Esophagus muscularis mucosa (tissue), 4 donors: ENCODE measurements at regions not wholly inside any gene's neighbourhood (a gene's known extent, or its start where the extent isn't known, plus 50 kb on each side); places are given as distances from the start of the nearest gene placed in this dataset.
A peak's percentile ranks its signal among the peaks of the same experiment; 100 is the strongest.

Experiments used
- DNase-seq: peaks from one replicate; pipeline ENCODE4 v3.0.0-alpha.2; 2017; ENCODE audit errors: extremely low spot score
- H3K27ac ChIP-seq, 4 donors: fragments of 200-600 bp; sonication (generic); replicated peaks in 1 of 4; 1 replicate in 3 of 4; 2 replicates in 1 of 4; pipeline ENCODE4 v1.5.1; 2016 to 2019; ENCODE audit warnings: mild to moderate bottlenecking in 1 of 4
- H3K27me3 ChIP-seq, 4 donors: fragments of 200-600 bp; sonication (generic); one replicate each; pipeline versions ENCODE4 v1.5.1 to v1.6.0; 2016 to 2019
- H3K36me3 ChIP-seq, 4 donors: fragments of 200-600 bp; sonication (generic); one replicate each; pipeline ENCODE4 v1.5.1; 2016 to 2019
- H3K4me1 ChIP-seq, 4 donors: fragments of 200-600 bp; sonication (generic); one replicate each; pipeline ENCODE4 v1.5.1; 2016 to 2019
- H3K4me3 ChIP-seq, 4 donors: fragments of 200-600 bp; sonication (generic); 1 replicate in 2 of 4; 2 replicates in 2 of 4; pipeline ENCODE4 v1.5.1; 2016 to 2019; ENCODE audit warnings: mild to moderate bottlenecking in 4 of 4, moderate library complexity in 1 of 4
- H3K9me3 ChIP-seq, 4 donors: fragments of 200-600 bp; sonication (generic); 1 replicate in 3 of 4; 2 replicates in 1 of 4; pipeline ENCODE4 v1.5.1; 2016 to 2019
- EP300 ChIP-seq: sonication (generic); formaldehyde crosslinking; IDR thresholded peaks from one replicate; pipeline ENCODE4 v1.6.1; 2017; ENCODE audit warnings: antibody characterized with exemption
- POLR2A ChIP-seq: fragments of 450-650 bp; IDR thresholded peaks from one replicate; pipeline ENCODE4 v1.6.1; 2017; ENCODE audit warnings: antibody characterized with exemption, moderate library complexity, mild to moderate bottlenecking, low read depth
- POLR2AphosphoS5 ChIP-seq, 2 donors: sonication (generic); formaldehyde crosslinking; IDR thresholded peaks; one replicate each; pipeline ENCODE4 v1.6.1; 2017; ENCODE audit warnings: antibody characterized with exemption in 2 of 2
- WGBS: methylation state at CpG from one replicate; pipeline ENCODE4 v1.1.5; 2018; 5-methylcytosine and 5-hydroxymethylcytosine counted together
- intact Hi-C: fragments of 100-400 bp; cut with DNase I; formaldehyde crosslinking; loops from one replicate; pipeline ENCODE4 v1.15.1; 2023
- TF ChIP-seq, protein P1 (sequence below), 3 experiments: fragments of 200-600 bp in 2 of 3; fragments of 450-650 bp in 1 of 3; sonication (generic) in 2 of 3; IDR thresholded peaks; one replicate each; pipeline ENCODE4 v1.5.1; 2017 to 2019; ENCODE audit warnings: antibody characterized with exemption in 3 of 3, mild to moderate bottlenecking in 2 of 3, moderate library complexity in 1 of 3

GRCh38 chr19:28018499-28018898, 1194.5 kb downstream of the UQCRFS1 start:
- no peak for TF ChIP-seq POLR2AphosphoS5 (IDR thresholded peaks at IDR 0.05)
- TF ChIP-seq EP300, result no peak
- TF ChIP-seq, protein P1, sequence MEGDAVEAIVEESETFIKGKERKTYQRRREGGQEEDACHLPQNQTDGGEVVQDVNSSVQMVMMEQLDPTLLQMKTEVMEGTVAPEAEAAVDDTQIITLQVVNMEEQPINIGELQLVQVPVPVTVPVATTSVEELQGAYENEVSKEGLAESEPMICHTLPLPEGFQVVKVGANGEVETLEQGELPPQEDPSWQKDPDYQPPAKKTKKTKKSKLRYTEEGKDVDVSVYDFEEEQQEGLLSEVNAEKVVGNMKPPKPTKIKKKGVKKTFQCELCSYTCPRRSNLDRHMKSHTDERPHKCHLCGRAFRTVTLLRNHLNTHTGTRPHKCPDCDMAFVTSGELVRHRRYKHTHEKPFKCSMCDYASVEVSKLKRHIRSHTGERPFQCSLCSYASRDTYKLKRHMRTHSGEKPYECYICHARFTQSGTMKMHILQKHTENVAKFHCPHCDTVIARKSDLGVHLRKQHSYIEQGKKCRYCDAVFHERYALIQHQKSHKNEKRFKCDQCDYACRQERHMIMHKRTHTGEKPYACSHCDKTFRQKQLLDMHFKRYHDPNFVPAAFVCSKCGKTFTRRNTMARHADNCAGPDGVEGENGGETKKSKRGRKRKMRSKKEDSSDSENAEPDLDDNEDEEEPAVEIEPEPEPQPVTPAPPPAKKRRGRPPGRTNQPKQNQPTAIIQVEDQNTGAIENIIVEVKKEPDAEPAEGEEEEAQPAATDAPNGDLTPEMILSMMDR (IDR thresholded peaks at IDR 0.05), result no peak
- TF ChIP-seq POLR2A, result no peak
- Histone ChIP-seq H3K27me3 (no peaks in the 10 kb centered on the region), H3K4me3 (no peak overlapping the region), H3K9me3 (no peaks in the 10 kb centered on the region), H3K27ac (no peak overlapping the region), H3K36me3 (no peaks in the 10 kb centered on the region), H3K4me1 (no peaks in the 10 kb centered on the region)
- DNase-seq, result no peak
- intact Hi-C loops, result no loop called here
- 53% methylated on average over 5 of the region's 5 CpGs for WGBS

DNA sequence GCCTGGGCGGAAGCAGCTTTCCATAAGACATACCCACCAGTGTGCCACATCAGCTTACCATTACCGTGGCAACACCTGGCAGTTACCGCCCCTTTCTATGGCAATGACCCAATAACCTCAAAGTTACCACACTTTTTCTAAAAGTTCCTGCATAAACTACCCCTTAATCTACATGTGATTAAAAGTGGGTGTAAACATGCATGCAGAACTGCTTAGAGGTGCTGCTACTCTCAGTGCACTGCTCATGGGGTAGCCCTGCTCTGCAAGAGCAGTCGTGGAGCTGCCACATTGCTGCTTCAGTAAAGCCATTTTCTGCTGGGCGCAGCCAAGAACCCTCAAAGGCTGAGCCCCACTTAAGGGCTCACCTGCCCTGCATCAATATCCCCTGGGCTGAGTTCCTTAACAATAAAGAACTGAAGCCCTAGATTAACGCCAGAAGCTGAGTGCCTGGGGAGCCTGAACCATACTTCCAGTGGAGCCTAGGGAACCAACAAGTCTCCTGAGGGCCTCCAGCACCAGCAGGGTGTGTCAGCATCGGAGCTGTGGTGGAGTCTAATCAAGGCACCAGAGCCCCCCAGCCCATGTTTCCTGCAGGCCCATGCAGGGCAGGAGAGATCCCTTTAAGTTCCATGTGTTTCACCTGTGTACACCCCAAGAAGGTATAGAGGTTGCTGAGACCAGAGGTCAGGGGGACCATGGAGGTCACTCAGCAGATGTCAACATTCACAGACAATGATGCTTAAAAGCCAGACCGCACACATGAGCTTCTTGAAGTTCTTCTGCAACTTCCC, 1198.1 kb downstream of the UQCRFS1 start:
- TF ChIP-seq POLR2A (no peak), EP300 (no peak), POLR2AphosphoS5 (IDR thresholded peaks at IDR 0.05) (no peak)
- TF ChIP-seq, protein P1 (IDR thresholded peaks at IDR 0.05), result no peak
- Histone ChIP-seq H3K4me3 (no peak overlapping the region), H3K27me3 (no peaks in the 10 kb centered on the region), H3K27ac (no peak overlapping the region), H3K4me1 (no peaks in the 10 kb centered on the region), H3K9me3 (no peaks in the 10 kb centered on the region), H3K36me3 (no peaks in the 10 kb centered on the region)
- 67% methylated on average over 8 of the region's 8 CpGs for WGBS
- peak; percentile 89 for DNase-seq
- intact Hi-C loops, result no loop called here

DNA sequence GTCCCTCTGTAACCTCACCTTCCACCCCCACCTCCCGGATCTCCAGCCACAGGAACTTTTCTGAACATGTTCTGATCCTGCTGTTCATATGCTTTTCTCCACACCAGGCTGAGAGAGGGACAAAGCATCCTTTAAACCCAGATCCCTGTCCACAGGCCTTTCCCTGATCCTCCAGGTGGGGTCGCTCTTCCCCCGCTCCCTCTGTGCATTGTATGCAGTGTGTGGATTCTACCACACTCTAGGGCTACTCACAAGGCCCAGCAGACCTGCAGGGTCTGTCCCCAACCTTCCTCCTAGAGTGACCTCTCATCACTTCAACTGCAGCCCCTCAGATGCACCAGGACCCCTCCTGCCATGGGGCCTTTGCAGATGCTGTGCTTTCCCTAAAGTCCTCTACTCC, 1200.6 kb downstream of the UQCRFS1 start:
- no peak overlapping the region for H3K27ac ChIP-seq
- TF ChIP-seq POLR2AphosphoS5 (IDR thresholded peaks at IDR 0.05), result no peak
- no peak for TF ChIP-seq POLR2A
- TF ChIP-seq, protein P1 (IDR thresholded peaks at IDR 0.05), result no peak
- no peak for TF ChIP-seq EP300
- 86% methylated on average over 3 of the region's 3 CpGs for WGBS
- no peak for DNase-seq
- intact Hi-C loops, result no loop called here
- H3K4me1 ChIP-seq, result no peaks in the 10 kb centered on the region
- no peaks in the 10 kb centered on the region for H3K27me3 ChIP-seq
- no peaks in the 10 kb centered on the region for H3K36me3 ChIP-seq
- H3K9me3 ChIP-seq, result no peaks in the 10 kb centered on the region
- H3K4me3 ChIP-seq, result no peak overlapping the region

GRCh38 chr19:28010656-28011055, 1202.3 kb downstream of the UQCRFS1 start:
- Histone ChIP-seq H3K27ac (no peak overlapping the region), H3K36me3 (no peaks in the 10 kb centered on the region), H3K27me3 (no peaks in the 10 kb centered on the region), H3K4me1 (no peaks in the 10 kb centered on the region), H3K9me3 (no peaks in the 10 kb centered on the region), H3K4me3 (no peak overlapping the region)
- TF ChIP-seq EP300, result no peak
- TF ChIP-seq, protein P1 (IDR thresholded peaks at IDR 0.05), result no peak
- TF ChIP-seq POLR2A, result no peak
- TF ChIP-seq POLR2AphosphoS5 (IDR thresholded peaks at IDR 0.05), result no peak
- DNase-seq, result peak; percentile 53
- 75% methylated on average over 6 of the region's 6 CpGs for WGBS
- intact Hi-C loops, result no loop called here

GRCh38 chr19:28009696-28010095, 1203.3 kb downstream of the UQCRFS1 start:
- intact Hi-C loops, result no loop called here
- Histone ChIP-seq H3K9me3 (no peaks in the 10 kb centered on the region), H3K36me3 (no peaks in the 10 kb centered on the region), H3K4me1 (no peaks in the 10 kb centered on the region), H3K27ac (no peak overlapping the region), H3K27me3 (no peaks in the 10 kb centered on the region), H3K4me3 (no peak overlapping the region)
- WGBS, result 58% methylated on average over 4 of the region's 4 CpGs
- TF ChIP-seq EP300, result no peak
- no peak for TF ChIP-seq POLR2AphosphoS5 (IDR thresholded peaks at IDR 0.05)
- TF ChIP-seq POLR2A, result no peak
- TF ChIP-seq, protein P1 (IDR thresholded peaks at IDR 0.05), result no peak
- no peak for DNase-seq
